Thyroid gland (tissue), 4 donors: ENCODE measurements at regions not wholly inside any gene's neighbourhood (a gene's known extent, or its start where the extent isn't known, plus 50 kb on each side); places are given as distances from the start of the nearest gene placed in this dataset.

ENCODE experiments used
- DNase-seq, 2 donors: peaks; one replicate each; pipeline ENCODE4 v3.0.0-alpha.2; 2019
- H3K27ac ChIP-seq, 3 donors: fragments of 200-600 bp; sonication (generic); 1 replicate in 2 of 3; 2 replicates in 1 of 3; pipeline ENCODE4 v1.5.1; 2016 to 2019; ENCODE audit warnings: mild to moderate bottlenecking in 1 of 3, moderate library complexity in 1 of 3
- H3K27me3 ChIP-seq: fragments of 200-600 bp; sonication (generic); one replicate; pipeline ENCODE4 v1.5.1; 2019
- H3K36me3 ChIP-seq, 2 donors: fragments of 200-600 bp; sonication (generic); one replicate each; pipeline ENCODE4 v1.5.1; 2016 to 2019
- H3K4me1 ChIP-seq, 2 donors: fragments of 200-600 bp; sonication (generic); one replicate each; pipeline ENCODE4 v1.5.1; 2017 to 2019
- H3K4me3 ChIP-seq, 3 donors: fragments of 200-600 bp; sonication (generic); replicated peaks in 1 of 3; 1 replicate in 2 of 3; 2 replicates in 1 of 3; pipeline ENCODE4 v1.5.1; 2016; ENCODE audit warnings: mild to moderate bottlenecking in 1 of 3
- H3K9me3 ChIP-seq: fragments of 200-600 bp; sonication (generic); one replicate; pipeline ENCODE4 v1.5.1; 2017
- CTCF ChIP-seq, 6 experiments: fragments of 200-600 bp in 3 of 6; fragments of 450-650 bp in 3 of 6; sonication (generic) in 3 of 6; IDR thresholded peaks; one replicate each; pipeline ENCODE4 v1.5.1; 2016 to 2019; ENCODE audit warnings: antibody characterized with exemption in 6 of 6, mild to moderate bottlenecking in 2 of 6, inconsistent platforms in 1 of 6, moderate library complexity in 1 of 6
- POLR2A ChIP-seq, 2 donors: fragments of 450-650 bp; IDR thresholded peaks; one replicate each; pipeline ENCODE4 v1.6.1; 2017; ENCODE audit warnings: antibody characterized with exemption in 2 of 2, mild to moderate bottlenecking in 2 of 2, moderate library complexity in 1 of 2
- WGBS, 2 donors: methylation state at CpG; one replicate each; pipeline ENCODE4 v1.1.5; 2017; 5-methylcytosine and 5-hydroxymethylcytosine counted together
- intact Hi-C: fragments of 100-400 bp; cut with DNase I; formaldehyde crosslinking; loops from one replicate; pipeline ENCODE4 v1.15.1; 2023

GRCh38 chr2:172342078-172342477, 85.3 kb upstream of the ITGA6 start:
- intact Hi-C loops = no loop called here
- no peak overlapping the region for H3K27ac ChIP-seq
- no peak for DNase-seq
- no peak overlapping the region for H3K4me3 ChIP-seq
- H3K36me3 ChIP-seq = no peaks in the 10 kb centered on the region
- WGBS, 2 donors = 43 to 47% methylated on average over 3 of the region's 3 CpGs
- no peaks in the 10 kb centered on the region for H3K9me3 ChIP-seq
- H3K27me3 ChIP-seq = no peaks in the 10 kb centered on the region
- no peaks in the 10 kb centered on the region for H3K4me1 ChIP-seq
- TF ChIP-seq POLR2A (IDR thresholded peaks at IDR 0.05) = no peak
- no peak for TF ChIP-seq CTCF (IDR thresholded peaks at IDR 0.05)

- DNase-seq = no peak
- H3K27ac ChIP-seq = no peak overlapping the region
- intact Hi-C loops = no loop called here
- H3K4me3 ChIP-seq = no peak overlapping the region
- TF ChIP-seq CTCF (IDR thresholded peaks at IDR 0.05) = no peak
- no peak for TF ChIP-seq POLR2A (IDR thresholded peaks at IDR 0.05)
- WGBS, 2 donors = 51 to 73% methylated on average over 3 of the region's 3 CpGs
- H3K27me3 ChIP-seq = no peaks in the 10 kb centered on the region
- H3K9me3 ChIP-seq = no peaks in the 10 kb centered on the region
- no peaks in the 10 kb centered on the region for H3K4me1 ChIP-seq
- no peaks in the 10 kb centered on the region for H3K36me3 ChIP-seq
These were observed 84.8 kb upstream of the ITGA6 start for GRCh38 chr2:172342611-172343010.

GRCh38 chr2:172344159-172344558, 83.2 kb upstream of the ITGA6 start:
- Histone ChIP-seq H3K9me3 (no peaks in the 10 kb centered on the region), H3K4me1 (no peaks in the 10 kb centered on the region), H3K27me3 (no peaks in the 10 kb centered on the region), H3K4me3 (no peak overlapping the region), H3K36me3 (no peaks in the 10 kb centered on the region), H3K27ac (no peak overlapping the region)
- DNase-seq = no peak
- intact Hi-C loops = no loop called here
- 95 to 100% methylated on average over 2 of the region's 2 CpGs for WGBS, 2 donors
- TF ChIP-seq POLR2A (IDR thresholded peaks at IDR 0.05) = no peak
- TF ChIP-seq CTCF (IDR thresholded peaks at IDR 0.05) = no peak

- 75 to 88% methylated on average over 1 of the region's 1 CpG for WGBS, 2 donors
- intact Hi-C loops = no loop called here
- Histone ChIP-seq H3K4me1 (peaks cover 6 to 9% of the 10 kb centered on the region in 2 donors), H3K27ac (no peak overlapping the region), H3K4me3 (no peak overlapping the region), H3K27me3 (no peaks in the 10 kb centered on the region), H3K36me3 (no peaks in the 10 kb centered on the region), H3K9me3 (no peaks in the 10 kb centered on the region)
- DNase-seq = no peak
- TF ChIP-seq CTCF (IDR thresholded peaks at IDR 0.05) = no peak
- TF ChIP-seq POLR2A (IDR thresholded peaks at IDR 0.05) = no peak
These were observed 81.3 kb upstream of the ITGA6 start for GRCh38 chr2:172345956-172346555.

- H3K4me3 ChIP-seq = no peak overlapping the region
- H3K4me1 ChIP-seq = peaks cover 9 to 16% of the 10 kb centered on the region in 2 donors
- intact Hi-C loops = no loop called here
- DNase-seq = no peak
- H3K27me3 ChIP-seq = no peaks in the 10 kb centered on the region
- no peaks in the 10 kb centered on the region for H3K36me3 ChIP-seq
- WGBS, 2 donors = 77 to 89% methylated on average over 4 of the region's 4 CpGs
- no peak overlapping the region for H3K27ac ChIP-seq
- TF ChIP-seq POLR2A (IDR thresholded peaks at IDR 0.05) (no peak), CTCF (IDR thresholded peaks at IDR 0.05) (no peak)
- no peaks in the 10 kb centered on the region for H3K9me3 ChIP-seq
These were observed 78.7 kb upstream of the ITGA6 start for GRCh38 chr2:172348555-172349288.
